NCI-H2029 (cell line): ENCODE measurements at regions not wholly inside any gene's neighbourhood (a gene's known extent, or its start where the extent isn't known, plus 50 kb on each side); places are given as distances from the start of the nearest gene placed in this dataset.
A peak's percentile ranks its signal among the peaks of the same experiment; 100 is the strongest.
"Not testable (repeated sequence)": the region's sequence is repeated elsewhere in the genome, so short reads cannot be mapped to it uniquely, and the experiment has no call there.

Source experiments
- DNase-seq: peaks from one replicate; lab custom pipeline; 2025; lab: John Stamatoyannopoulos, UW

DNA sequence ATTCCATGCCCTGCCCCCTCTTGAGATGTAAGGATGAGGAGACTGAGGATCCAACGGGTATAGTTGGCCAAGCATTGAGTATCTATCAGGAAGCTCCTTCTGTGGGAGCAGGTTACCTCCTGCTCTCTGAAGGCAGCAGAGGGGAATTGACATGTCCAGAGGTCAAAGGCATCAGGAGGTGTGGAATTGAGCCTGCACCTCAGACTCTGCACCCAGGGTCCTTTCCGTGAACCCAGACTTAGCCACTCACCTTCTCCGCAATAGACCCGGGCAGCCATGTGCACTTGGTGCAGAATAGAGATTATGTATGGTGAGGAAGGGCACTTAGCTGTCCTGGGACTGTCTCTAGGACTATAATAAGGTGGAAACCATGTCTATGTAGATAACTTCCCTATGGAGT lies 399.0 kb upstream of the TPM1 start:
- DNase-seq: no peak

DNA sequence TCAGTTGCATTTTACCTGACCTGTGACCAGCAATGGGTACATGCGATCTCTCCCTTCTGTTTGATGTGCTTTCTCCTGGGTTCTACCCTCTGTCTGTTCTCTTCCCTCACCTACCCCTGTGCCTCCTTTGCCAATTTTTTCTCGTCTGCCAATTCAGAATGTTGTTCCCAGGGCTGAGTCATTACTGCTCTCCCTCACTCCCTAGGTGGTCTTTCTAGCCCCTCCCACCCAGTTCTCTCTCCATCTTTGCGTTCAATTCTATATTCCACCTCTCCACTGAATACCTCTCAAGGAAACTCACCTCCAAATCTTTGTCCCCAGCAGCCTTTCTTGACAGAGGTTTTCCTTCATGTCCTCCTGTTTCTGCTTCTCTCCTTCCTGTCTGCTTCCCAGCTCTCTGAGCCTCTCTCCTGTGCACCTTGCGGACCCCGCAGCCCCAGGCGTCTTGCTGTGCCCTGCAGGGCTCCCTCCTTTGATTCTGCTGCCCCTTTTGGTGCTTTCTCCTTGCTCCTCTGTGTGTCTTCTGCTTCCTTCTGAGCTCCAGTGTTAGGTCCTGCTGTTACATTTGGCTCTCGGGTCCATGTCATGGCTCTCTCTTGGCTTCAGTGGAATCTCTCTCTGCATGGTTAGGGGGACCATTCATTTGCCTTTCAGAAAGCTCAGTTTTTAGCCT lies 398.2 kb upstream of the TPM1 start:
- DNase-seq: no peak

DNA sequence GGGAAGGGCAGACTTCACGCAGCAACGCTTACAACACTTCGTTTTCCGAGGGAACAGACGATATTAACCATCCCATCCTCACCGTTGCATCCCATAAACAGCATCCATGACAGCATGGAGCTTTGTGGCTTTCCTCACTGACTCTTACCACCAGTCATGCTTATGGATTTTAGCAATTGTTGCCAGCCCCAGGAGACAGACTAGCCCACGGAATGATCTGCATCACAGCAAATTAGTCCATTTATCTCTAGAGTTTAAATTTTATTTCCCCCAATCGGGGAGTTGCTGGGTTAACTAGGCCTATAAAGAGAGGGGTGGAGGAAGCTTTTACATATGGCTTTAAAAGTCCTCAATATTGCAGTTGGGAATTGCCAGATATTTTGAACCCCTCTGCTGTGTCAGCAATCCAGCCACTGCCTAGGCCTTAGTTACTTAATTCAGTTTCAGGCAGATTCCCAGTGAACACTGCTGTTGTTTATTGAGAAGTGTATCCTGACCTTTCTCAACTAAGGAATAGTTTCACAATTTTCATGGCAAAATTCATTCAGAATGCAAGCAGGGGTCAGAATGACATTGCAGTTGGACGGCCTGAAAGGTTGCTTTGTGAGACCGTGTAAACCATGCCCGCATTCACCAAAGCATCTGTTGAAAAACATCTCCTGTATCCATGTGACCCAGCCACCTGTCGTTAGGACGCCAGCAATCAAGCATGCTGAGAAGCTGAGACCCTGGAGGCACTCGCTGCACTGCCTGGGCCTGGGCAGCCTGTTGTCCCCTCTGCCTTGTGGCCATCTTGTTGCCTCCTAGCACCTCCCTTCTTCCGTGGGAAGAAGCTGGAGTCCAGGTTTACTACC lies 397.4 kb upstream of the TPM1 start:
- DNase-seq: no peak

DNA sequence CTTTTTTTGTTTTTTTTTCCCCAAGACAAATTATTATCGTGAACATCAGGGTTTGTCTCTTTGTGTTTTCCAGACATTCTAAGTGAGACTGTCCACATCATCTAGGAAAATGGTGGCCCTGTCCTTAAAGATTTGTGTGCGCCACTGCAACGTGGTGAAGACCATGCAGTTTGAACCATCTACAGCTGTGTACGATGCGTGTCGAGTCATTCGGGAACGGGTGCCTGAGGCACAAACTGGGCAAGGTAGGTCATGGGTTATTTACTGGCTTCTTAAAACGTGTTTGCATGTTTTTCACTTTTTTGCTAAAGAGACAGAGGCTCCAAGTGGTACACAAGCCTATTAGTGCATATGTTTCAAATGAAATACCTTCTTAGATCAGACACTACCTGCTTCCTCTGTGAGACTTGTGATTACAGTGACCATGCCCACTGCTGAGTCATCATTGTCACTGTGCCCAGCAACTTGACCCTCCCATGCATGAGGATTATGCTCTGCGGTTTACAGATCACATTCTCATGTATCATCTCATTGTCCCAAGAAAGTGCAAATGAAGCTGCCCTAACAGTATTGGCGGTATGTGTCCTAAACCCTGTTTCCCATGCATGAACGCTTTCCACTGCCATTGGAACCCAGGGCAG lies 395.2 kb upstream of the TPM1 start:
- DNase-seq: peak; percentile 31

DNA sequence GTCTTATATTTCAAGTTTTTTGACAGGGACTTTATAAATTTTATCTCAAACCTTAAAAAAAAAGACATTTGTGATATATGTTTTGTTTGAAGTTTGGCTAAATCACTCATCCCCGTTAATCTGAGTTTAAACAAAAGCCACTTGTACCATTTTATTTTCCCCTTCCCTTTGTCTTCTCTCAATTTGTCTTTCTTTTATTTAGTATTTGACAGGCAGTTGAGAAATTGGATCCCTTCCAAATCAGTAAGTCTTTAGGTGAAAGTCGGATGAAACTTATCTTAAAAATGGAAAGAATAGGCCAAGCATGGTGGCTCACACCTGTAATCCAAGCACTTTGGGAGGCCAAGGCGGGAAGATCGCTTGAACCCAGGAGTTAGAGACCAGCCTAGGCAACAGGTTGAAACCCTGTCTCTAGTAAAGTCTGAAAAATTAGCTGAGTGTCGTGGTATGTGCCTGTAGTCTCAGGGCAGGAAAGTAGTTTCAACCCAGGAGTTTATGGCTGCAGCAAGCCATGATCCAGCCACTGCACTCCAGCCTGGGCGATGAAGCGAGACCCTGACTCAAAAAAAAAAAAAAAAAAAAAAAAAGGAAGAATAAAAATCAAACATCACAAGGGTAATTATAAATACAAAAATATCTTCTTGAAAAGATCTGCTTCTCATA lies 394.6 kb upstream of the TPM1 start:
- DNase-seq: no peak

DNA sequence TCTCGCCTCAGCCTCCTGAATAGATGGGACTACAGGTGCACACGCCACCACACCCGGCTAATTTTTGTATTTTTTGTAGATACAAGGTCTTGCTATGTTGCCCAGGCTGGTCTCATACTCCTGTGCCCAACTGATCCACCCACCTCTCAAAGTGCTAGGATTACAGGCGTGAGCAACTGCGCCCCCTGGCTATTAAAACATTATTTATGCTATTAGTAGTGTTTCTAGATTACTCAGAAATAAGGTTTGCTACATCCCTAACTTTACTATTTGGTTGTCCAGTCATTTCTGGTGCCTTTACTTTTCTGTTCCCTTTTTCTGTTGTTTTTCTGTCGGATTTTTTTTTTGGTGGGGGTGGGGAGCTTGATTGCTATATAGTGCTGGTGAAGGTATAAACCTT lies 393.6 kb upstream of the TPM1 start:
- DNase-seq: no peak

DNA sequence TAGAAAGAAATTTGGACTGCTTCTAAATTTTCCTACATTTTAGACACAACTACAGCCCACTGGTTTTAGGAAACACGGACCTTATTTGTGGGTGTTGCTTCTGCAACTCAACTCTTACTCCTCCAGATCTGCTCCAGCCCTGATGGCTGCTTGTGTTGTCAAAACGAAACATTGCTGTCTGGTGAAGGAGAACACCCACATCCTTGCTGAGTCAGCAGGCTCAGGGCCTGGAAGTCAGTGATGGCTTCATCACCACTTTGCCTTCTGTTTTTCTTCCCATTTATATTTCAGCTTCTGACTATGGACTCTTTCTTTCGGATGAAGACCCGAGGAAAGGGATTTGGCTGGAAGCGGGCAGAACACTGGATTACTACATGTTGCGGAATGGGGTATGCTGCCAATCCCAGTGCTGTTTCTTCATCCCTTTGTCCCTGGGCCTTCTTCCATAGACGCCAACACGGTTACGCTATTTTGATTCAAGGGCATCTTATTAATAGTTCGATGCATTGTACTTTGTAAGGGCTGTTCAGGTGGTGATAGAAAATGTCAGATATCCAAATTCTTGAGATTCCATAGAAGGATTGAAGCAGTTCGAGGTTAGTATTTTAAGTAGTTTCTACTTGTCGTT lies 392.6 kb upstream of the TPM1 start:
- DNase-seq: no peak

DNA sequence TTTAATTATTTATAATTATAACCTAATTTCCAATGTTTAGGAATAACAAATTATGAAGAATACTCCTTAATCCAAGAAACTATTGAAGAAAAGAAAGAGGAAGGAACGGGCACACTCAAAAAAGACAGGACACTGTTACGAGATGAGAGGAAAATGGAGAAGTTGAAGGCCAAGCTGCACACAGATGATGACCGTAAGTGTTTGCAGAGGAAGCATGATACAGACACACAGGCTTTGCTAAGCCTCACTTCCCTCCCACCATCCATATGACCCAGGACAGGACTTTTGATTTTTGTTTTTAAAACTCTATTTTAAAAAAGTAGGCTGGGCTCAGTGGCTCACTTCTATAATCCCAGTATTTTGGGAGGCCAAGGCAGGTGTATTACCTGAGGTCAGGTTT lies 389.4 kb upstream of the TPM1 start:
- DNase-seq: no peak

DNA sequence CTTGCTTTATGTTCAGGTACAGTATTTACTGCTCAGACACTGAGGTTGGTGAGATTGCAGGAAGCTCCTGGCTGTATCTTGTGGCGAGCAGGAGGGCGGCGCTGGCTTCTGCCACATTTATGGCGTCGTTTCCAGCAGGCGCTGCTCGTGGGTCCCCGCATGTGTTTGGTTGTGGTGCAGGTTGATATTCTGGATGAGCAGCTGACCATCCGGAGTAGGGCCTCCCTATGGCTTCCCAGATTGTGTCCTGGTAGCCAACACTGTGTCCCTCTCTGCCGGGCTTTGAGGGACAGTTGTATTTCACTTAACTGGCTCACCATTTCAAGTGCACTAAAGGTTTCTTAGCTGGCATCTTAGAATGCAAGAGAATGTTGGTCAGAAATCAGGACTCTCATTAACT lies 386.5 kb upstream of the TPM1 start:
- no peak for DNase-seq

DNA sequence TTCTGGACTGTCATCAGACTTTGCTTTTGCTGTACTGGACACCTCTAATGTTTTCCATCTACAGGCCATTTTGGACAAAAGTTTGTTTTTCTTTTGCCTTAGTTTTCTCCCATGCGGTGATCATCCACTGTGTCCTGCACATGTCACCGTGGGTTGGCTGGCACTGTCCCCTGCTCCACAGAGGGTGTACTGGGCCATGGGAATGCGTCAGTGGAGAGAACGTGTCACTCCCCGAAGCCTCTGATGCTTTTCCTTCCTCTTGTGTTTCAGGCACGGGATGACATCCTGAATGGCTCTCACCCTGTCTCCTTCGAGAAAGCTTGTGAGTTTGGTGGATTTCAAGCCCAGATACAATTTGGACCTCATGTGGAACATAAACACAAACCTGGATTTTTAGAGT lies 385.0 kb upstream of the TPM1 start:
- not testable (repeated sequence) for DNase-seq

DNA sequence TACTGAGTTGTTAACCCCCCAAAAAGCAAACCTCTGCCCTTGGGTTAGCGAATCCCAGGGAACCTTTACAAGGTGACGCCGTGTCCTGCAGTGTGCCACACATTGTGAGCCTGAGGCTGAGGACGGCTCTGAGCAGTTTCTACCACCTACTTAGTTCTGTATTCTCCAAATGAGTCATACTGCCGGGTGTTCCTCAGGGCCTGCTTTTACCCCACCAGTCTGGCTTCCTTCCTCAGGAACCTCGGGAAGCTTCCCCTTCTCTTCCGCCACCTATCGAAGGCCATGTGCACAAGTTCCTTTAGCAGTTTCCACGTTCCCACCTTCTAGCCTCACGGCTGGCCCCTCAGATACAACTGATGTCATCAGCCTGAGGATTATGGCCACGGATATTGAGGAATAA lies 384.0 kb upstream of the TPM1 start:
- no peak for DNase-seq

DNA sequence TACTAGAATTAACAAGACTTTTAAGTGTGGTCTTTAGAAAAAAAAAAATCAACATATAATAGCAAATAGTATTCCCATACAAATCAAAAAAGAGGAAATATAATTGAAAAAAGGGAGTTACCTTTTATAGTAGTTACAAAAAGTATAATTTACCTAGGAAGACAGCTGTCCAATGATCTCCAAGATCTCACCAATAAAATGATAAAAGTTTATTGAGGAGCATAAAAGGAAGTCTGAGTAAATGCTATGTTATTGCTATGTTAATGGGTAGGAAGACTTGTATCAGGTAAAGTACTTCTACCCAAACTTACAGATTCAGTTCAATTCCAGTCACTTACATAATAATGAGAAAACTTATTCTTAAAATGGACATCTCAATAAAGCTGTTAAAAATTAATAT lies 379.0 kb upstream of the TPM1 start:
- DNase-seq: no peak

DNA sequence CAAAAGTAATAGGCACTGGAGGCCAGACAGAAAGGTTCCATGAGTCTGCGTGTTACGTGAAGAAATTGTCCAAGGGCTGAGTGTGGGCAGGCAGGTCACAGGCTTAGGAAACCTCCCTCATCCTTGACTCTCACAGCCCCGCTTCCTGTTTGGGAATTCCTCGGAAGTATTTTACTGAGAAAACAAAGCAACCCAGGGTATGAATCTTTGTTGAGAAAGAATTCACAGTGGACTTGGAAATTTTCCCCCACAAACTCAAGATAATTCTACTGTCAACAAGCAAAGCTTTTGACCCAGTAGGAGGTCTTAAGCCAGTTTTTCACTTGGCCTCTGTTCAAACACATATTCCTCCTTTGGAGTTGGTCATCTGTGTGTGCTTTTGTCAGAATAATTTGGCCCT lies 377.1 kb upstream of the TPM1 start:
- no peak for DNase-seq

DNA sequence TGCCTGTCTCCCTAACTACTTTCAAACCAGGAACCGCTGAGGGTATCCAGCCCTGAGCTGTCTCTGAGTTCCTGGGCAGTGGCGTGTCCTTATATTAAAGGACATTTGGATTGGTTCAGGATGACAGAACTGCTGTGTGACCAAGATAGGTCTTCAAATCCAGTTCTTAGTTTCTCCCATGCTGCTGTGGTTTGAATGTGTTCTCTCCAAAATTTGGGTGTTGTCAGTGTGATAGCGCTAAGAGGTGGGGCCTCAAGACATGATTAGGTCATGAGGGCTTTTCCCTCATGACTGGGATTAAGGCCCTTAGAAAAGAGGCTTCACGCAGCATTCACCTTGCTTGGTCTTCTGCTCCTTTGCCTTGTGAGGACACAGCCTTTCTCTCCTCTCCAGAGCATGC lies 376.5 kb upstream of the TPM1 start:
- no peak for DNase-seq

DNA sequence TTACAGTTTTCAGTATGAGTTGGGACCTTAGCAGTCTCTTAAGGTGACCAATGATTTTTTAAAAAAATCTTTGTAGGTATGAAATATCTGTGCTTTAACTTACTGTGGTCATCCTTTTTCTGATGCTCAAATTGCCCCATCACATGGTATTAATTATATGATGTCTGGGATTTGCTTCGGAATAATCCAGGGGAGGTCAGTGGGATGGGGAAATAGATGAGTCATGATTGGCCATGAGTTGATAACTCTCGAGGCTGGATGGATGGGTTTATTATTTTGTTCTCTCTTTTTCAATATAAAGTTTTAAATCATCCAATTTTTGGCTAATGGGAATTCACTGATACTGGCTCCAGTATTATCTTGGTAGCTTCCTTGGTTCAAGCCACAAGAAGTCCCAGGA lies 370.3 kb upstream of the TPM1 start:
- no peak for DNase-seq

DNA sequence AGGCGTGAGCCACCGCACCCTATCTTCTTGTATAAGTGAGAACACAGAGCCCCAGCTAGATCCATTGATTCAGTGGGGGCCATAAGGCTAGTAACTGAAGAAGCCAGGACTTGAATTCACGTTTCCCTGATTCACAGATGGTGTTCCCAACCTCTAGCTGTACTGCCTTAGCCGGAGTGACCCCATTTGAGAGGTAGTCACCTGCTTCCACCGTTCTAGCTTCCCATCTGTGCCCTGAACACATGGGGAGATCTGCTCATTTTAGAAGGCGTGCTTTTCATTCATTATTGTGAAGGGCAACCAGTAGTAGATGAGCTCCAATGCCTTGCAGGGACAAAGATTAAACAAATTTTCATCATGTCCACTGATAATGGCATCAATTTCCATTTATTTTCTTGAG lies 365.7 kb upstream of the TPM1 start:
- no peak for DNase-seq

DNA sequence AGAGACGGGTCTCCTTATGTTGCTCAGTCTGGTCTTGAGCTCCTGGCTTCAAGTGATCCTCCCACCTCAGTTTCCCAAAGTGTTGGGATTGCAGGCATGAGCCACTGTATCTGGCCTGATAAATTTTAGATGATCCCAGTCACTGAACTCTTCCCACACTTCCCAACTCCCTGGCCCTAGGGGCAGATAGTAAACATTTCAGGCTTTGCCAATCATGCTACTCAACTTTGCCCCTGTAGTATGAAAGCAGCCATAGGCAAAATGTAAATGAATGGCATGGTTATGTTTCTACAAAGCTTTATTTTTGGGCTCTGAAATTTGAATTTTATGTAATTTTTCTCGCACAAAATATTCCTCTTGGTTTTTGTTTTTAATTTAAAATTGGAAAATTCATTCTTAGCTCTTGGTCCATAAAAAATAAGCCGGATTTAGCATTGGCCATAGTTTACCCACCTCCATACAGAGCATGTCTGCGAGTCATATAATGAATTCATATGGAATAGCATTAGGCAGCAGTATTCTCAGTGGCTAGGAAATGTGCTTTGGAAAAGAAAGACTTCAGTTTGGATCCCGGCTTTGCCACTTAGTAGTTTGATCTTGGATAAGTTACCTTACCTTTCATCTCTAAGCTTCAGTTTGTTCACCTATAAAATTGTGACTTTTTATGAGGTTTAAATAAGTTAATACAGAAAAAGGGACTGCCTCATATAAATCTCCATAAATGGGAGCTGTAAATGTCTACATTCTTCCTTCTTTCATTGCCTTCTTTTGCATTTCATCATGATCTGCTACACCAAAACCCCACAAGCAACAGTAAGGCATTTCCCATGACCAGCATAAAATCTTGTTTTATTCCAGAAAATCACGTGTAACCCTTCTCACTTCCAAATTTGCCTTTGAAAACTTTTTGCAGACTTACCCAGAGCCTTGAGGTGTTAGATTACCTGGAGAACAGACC lies 360.3 kb upstream of the TPM1 start:
- DNase-seq: no peak

DNA sequence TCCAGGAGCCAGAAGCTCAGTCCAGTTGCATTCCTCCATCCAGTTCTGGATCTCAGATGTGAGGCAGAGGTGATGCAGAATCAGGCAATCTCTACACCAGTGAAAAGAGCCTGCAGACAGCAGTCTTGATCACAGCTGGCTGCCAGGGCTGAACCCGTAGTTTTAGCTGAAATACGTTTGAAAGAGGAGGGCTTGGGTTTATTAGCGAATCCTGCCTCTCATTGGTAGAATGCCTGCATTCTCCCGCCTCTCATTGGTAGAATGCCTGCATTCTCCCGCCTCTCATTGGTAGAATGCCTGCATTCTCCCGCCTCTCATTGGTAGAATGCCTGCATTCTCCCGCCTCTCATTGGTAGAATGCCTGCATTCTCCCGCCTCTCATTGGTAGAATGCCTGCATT lies 359.4 kb upstream of the TPM1 start:
- DNase-seq: not testable (repeated sequence)

DNA sequence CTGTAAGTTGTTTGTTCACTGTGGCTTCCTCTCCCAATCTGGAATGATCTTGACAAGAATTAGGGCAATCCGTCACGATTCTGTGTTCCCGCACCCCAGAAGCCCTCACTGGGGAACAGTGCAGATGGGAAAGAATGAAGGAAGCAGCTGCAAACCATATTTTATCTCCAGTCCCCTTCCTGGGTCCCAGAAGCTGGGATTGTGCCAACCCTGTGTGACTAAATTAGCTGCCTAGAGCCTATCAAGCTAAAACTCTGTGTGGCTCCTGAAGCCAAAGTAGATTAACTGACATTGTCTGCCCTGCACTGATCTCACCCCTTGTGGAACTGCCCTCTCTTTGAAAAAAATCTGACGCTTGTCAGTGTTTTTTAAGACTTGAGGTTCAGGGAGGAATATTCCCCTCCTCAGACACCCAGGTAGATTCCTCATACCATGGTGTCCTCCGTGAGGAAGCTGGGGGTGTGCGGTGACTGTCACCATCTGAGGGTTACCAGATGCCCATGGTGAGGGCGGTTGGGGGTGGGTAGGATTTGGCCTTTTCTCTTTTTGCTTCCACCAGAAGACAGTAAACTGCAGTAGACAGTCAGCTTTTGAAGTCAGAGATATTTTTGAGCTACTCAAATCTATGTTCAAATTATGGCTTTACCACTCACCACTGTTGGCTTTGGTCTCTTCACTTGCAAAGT lies 358.3 kb upstream of the TPM1 start:
- no peak for DNase-seq

DNA sequence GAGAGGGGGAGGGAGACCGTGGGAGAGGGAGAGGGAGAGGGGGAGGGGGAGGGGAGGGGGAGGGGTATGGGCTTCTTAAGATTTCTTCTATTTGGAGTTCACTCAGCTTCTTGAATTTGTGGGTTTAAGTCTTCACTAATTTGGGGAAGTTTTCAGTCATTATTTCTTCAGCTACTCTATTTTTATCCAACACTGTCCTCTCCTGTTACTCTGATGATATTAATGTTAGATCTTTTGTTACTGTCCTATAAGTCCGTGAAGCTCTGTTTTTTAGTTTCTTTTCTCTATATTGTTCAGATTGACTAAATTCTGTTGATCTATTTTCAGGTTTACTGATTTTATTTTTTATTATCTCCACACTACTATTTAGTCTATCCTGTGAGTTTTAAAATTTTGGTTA lies 351.5 kb upstream of the TPM1 start:
- no peak for DNase-seq

DNA sequence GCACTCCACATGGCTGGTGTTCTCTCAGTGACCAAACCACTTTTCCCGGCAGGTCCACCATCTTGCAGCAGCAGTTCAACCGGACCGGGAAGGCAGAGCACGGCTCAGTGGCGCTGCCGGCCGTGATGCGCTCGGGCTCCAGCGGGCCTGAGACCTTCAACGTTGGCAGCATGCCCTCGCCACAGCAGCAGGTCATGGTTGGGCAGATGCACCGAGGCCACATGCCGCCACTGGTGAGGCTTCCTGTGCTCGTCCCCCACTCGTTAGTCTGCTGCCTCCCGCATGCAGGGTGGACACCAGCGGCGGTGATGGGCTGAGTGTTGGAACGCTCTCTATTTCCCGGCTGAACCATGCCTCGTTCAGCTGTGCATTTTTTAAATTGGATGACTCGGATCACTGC lies 344.9 kb upstream of the TPM1 start:
- no peak for DNase-seq
